ENCODE measurements at regions not wholly inside any gene's neighbourhood (a gene's known extent, or its start where the extent isn't known, plus 50 kb on each side); places are given as distances from the start of the nearest gene placed in this dataset.

GRCh38 chr12:33708935-33709334, 269.3 kb upstream of the SYT10 start:
- ATAC-seq = no peak
- TF ChIP-seq SNAI2 (CRISPR knock-in tag; IDR thresholded peaks at IDR 0.05) = no peak
- no peak for TF ChIP-seq CSRNP3 (CRISPR knock-in tag; IDR thresholded peaks at IDR 0.05)
- TF ChIP-seq GLIS3 (CRISPR knock-in tag; IDR thresholded peaks at IDR 0.05) = no peak
- no peak for TF ChIP-seq BACH2 (CRISPR knock-in tag; IDR thresholded peaks at IDR 0.05; ENCODE audit: borderline replicate concordance)
- TF ChIP-seq ZFP3 (CRISPR knock-in tag; IDR thresholded peaks at IDR 0.05) = no peak
- no peak for TF ChIP-seq ZC3H10 (CRISPR knock-in tag; IDR thresholded peaks at IDR 0.05)
- no peak for TF ChIP-seq PATZ1 (CRISPR knock-in tag; IDR thresholded peaks at IDR 0.05; ENCODE audit: borderline replicate concordance)
- no peak for TF ChIP-seq TSHZ2 (CRISPR knock-in tag; IDR thresholded peaks at IDR 0.05)
- TF ChIP-seq TOX (CRISPR knock-in tag; IDR thresholded peaks at IDR 0.05; ENCODE audit: borderline replicate concordance) = no peak
- no peak for TF ChIP-seq ESRRG (CRISPR knock-in tag; IDR thresholded peaks at IDR 0.05)
- TF ChIP-seq OSR1 (CRISPR knock-in tag; IDR thresholded peaks at IDR 0.05) = no peak
- no peak for TF ChIP-seq PPARA (CRISPR knock-in tag; IDR thresholded peaks at IDR 0.05; ENCODE audit: borderline replicate concordance)

- no peak for TF ChIP-seq TSHZ2 (CRISPR knock-in tag; IDR thresholded peaks at IDR 0.05)
- TF ChIP-seq BACH2 (CRISPR knock-in tag; IDR thresholded peaks at IDR 0.05; ENCODE audit: borderline replicate concordance) = no peak
- TF ChIP-seq ZC3H10 (CRISPR knock-in tag; IDR thresholded peaks at IDR 0.05) = no peak
- no peak for TF ChIP-seq OSR1 (CRISPR knock-in tag; IDR thresholded peaks at IDR 0.05)
- no peak for TF ChIP-seq ZNF565 (CRISPR knock-in tag; conservative IDR thresholded peaks at IDR 0.05; ENCODE audit: low read depth)
- TF ChIP-seq ISL1 (CRISPR knock-in tag; IDR thresholded peaks at IDR 0.05) = no peak
- TF ChIP-seq ESRRG (CRISPR knock-in tag; IDR thresholded peaks at IDR 0.05) = no peak
- TF ChIP-seq TOX (CRISPR knock-in tag; IDR thresholded peaks at IDR 0.05; ENCODE audit: borderline replicate concordance) = no peak
- no peak for TF ChIP-seq CREB5 (CRISPR knock-in tag; IDR thresholded peaks at IDR 0.05; ENCODE audit: low read depth)
- no peak for TF ChIP-seq CSRNP3 (CRISPR knock-in tag; IDR thresholded peaks at IDR 0.05)
- TF ChIP-seq PATZ1 (CRISPR knock-in tag; IDR thresholded peaks at IDR 0.05; ENCODE audit: borderline replicate concordance) = no peak
- TF ChIP-seq RARB (CRISPR knock-in tag; IDR thresholded peaks at IDR 0.05) = no peak
- TF ChIP-seq ZNF70 (CRISPR knock-in tag; IDR thresholded peaks at IDR 0.05) = no peak
- no peak for TF ChIP-seq ZNF8 (CRISPR knock-in tag; IDR thresholded peaks at IDR 0.05)
- TF ChIP-seq GLIS3 (CRISPR knock-in tag; IDR thresholded peaks at IDR 0.05) = no peak
- TF ChIP-seq PPARA (CRISPR knock-in tag; IDR thresholded peaks at IDR 0.05; ENCODE audit: borderline replicate concordance) = no peak
- ATAC-seq = no peak
Measured at GRCh38 chr12:33710548-33710947, 270.9 kb upstream of the SYT10 start.
